HAP-1 (cell line): ENCODE measurements at regions not wholly inside any gene's neighbourhood (a gene's known extent, or its start where the extent isn't known, plus 50 kb on each side); places are given as distances from the start of the nearest gene placed in this dataset.
"Not testable (repeated sequence)": the region's sequence is repeated elsewhere in the genome, so short reads cannot be mapped to it uniquely, and the experiment has no call there.

ENCODE experiments used
- DNase-seq, 2 experiments: peaks; one replicate each; pipeline ENCODE4 v3.0.0-alpha.2; 2016 to 2020; ENCODE audit warnings: low spot score in 2 of 2
- H3K27me3 ChIP-seq: fragments of 250-450 bp; sonication (Bioruptor Pico); 2 replicates; pipeline ENCODE4 v1.5.1; 2020; ENCODE audit warnings: low read depth, mild to moderate bottlenecking, moderate library complexity
- H3K36me3 ChIP-seq: fragments of 250-450 bp; sonication (Bioruptor Pico); replicated peaks from 2 replicates; pipeline ENCODE4 v1.5.1; 2020; ENCODE audit warnings: mild to moderate bottlenecking
- H3K4me1 ChIP-seq: fragments of 250-450 bp; sonication (Bioruptor Pico); 2 replicates; pipeline ENCODE4 v1.5.1; 2020; ENCODE audit warnings: mild to moderate bottlenecking
- H3K4me3 ChIP-seq: fragments of 250-450 bp; sonication (Bioruptor Pico); 2 replicates; pipeline ENCODE4 v1.5.1; 2020; ENCODE audit warnings: mild to moderate bottlenecking, moderate library complexity
- H3K9me3 ChIP-seq: fragments of 250-450 bp; sonication (Bioruptor Pico); 2 replicates; pipeline ENCODE4 v1.5.1; 2020; ENCODE audit warnings: mild to moderate bottlenecking, moderate library complexity
- in situ Hi-C: fragments of 300-500 bp; cut with MboI; formaldehyde crosslinking; loops from 3 replicates; pipeline ENCODE4 v1.14.3; 2020; ENCODE audit warnings: low sequenced_read_pairs, inconsistent platforms, mixed read lengths

DNA sequence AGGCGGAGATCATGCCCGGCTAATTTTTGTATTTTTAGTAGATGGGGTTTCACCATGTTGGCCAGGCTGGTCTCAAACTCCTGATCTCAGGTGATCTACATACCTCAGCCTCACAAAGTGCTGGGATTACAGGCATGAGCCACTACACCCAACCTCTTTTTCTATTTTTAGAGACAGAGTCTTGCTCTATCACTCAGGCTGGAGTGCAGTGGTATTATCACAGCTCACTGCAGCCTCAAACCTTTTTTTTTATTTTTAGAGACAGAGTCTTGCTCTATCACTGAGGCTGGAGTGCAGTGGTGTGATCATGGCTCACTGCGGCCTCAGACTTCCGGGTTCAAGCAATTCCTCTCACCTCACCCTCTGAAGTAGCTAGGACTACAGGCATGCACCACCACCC, 64.6 kb upstream of the ADGRL1 start:
- H3K9me3 ChIP-seq, H3K4me3 ChIP-seq, DNase-seq, H3K4me1 ChIP-seq, in situ Hi-C loops, H3K27me3 ChIP-seq, H3K36me3 ChIP-seq: not testable (repeated sequence)

DNA sequence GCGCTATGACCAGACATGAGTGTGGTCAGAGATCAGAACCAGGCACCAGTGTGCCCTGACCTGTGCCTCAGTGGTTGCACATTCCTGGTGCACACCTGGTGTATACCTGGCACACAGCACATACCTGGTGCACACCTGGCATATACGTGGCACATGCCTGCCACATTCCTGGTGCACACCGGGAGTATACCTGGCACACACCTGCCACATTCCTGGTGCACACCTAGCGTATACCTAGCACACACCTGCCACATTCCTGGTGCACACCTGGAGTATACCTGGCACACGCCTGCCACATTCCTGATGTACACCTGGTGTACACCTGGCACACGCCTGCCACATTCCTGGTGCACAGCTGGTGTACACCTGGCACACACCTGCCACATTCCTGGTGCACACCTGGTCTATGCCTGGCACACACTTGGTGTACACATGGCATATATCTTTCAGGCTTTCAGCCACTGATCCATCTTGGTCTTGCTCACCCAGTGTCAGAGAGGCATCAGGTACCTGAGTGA, 61.3 kb upstream of the ADGRL1 start:
- Histone ChIP-seq H3K36me3 (no peaks in the 10 kb centered on the region), H3K4me3 (no peak overlapping the region), H3K27me3 (no peaks in the 10 kb centered on the region), H3K9me3 (no peaks in the 10 kb centered on the region), H3K4me1 (no peaks in the 10 kb centered on the region)
- in situ Hi-C loops: no loop called here
- DNase-seq: no peak

DNA sequence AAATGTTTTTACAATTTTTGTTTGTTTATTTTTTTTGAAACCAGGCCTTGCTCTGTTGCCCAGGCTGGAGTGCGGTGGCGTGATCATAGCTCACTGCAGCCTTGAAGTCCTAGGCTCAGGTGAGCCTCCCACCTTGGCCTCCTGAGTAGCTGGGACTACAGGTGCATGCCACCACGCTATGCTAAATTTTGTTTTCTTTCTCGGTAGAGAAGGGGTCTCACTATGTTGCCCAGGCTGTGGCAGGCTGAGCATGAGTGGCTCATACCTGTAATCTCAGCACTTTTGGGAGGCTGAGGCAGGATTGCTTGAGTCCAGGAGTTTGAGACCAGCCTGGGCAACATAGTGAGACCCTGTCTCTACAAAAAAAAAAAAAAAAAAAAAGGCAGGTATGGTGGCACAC, 60.2 kb upstream of the ADGRL1 start:
- H3K9me3 ChIP-seq, H3K27me3 ChIP-seq, DNase-seq, H3K4me1 ChIP-seq, in situ Hi-C loops, H3K36me3 ChIP-seq, H3K4me3 ChIP-seq: not testable (repeated sequence)

DNA sequence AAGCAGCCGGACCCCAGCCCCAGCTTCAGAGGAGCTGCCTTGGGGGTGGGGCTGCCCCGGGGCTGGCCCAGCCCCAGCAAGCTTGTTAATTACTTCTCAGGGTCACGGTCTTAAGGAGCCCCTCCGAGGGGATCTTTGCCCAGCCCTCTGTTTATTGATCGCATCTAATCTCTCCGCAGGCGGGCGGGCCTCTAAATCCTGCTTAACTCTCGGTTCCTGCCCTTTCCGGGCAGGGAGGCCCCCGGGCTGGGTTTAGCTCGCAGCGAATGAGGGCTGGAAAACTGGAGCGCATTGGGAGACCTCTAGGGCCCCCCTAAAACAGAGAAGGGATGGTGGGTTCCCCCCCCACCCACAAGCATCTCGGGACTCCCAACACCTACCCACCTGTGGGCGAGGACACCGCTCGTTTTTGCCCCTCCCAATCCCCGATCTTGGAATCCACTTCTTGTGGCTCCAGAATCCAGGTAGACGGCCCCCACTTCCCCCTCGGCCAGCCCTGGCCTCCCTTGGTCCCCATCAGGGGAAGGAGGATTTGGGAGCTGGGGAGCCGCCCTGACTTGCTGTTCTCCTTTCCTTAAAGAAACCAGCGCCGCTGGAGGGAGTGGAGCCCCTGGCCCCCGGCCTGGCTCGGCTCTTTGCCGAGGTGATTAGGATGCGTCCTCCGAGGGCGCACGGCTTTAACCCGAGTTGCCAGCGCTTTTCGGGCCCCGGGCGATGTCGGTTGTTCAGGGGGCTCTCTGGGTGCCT, 59.5 kb upstream of the ADGRL1 start:
- H3K36me3 ChIP-seq: no peaks in the 10 kb centered on the region
- in situ Hi-C loops: no loop called here
- H3K4me3 ChIP-seq: no peak overlapping the region
- H3K9me3 ChIP-seq: no peaks in the 10 kb centered on the region
- DNase-seq: peak in 1 of 2 experiments; percentile 15
- no peaks in the 10 kb centered on the region for H3K27me3 ChIP-seq
- no peaks in the 10 kb centered on the region for H3K4me1 ChIP-seq

DNA sequence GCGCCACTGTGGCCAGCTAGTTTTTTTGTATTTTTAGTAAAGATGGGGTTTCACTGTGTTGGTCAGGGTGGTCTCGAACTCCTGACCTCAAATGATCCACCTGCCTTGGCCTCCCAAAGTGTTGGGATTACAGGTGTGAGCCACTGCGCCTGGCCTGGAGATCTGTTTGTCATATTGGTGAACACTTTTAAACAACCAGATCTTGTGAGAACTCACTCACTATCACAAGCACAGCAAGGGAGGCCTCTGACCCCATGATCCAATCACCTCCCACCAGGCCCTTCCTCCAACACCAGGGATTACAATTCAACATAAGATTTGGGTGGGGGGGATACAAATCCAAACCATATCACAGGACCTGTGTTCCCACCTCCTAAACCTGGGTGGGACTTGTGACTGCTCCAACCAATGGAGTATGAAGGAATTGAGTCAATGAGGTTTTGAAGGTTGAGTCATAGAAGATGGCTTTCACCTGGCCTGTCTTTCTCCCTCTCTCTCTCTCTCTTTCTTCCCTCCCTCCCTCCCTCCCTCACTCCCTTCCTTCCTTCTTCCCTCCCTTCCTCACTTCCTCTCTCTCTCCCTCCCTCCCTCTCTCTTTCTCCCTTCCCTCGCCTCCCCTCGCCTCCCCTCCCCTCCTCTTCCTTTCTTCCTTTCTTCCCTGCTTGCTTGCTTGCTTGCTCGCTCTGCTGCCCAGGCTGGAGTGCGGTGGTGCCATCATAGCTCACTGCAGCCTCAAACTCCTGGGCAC, 50.1 kb upstream of the ADGRL1 start:
- H3K9me3 ChIP-seq, H3K27me3 ChIP-seq, DNase-seq, H3K36me3 ChIP-seq, H3K4me3 ChIP-seq, H3K4me1 ChIP-seq, in situ Hi-C loops: not testable (repeated sequence)
